Renal pelvis (tissue), 1 donor: ENCODE measurements at regions not wholly inside any gene's neighbourhood (a gene's known extent, or its start where the extent isn't known, plus 50 kb on each side); places are given as distances from the start of the nearest gene placed in this dataset.
"Not testable (repeated sequence)": the region's sequence is repeated elsewhere in the genome, so short reads cannot be mapped to it uniquely, and the experiment has no call there.

ENCODE experiments used
- DNase-seq: peaks from one replicate; pipeline ENCODE4 v3.0.0-alpha.2; 2013

- DNase-seq: no peak
Measured at GRCh38 chr2:103167599-103167998, 405.8 kb downstream of the TMEM182 start.

- no peak for DNase-seq
Measured at GRCh38 chr2:103169861-103170260, 408.0 kb downstream of the TMEM182 start.

- no peak for DNase-seq
Measured at GRCh38 chr2:103172821-103173220, 411.0 kb downstream of the TMEM182 start.

GRCh38 chr2:103174711-103175110, 412.9 kb downstream of the TMEM182 start:
- no peak for DNase-seq

GRCh38 chr2:103176294-103176915, 414.6 kb downstream of the TMEM182 start:
- DNase-seq: no peak

- no peak for DNase-seq
Measured at GRCh38 chr2:103179798-103180197, 418.0 kb downstream of the TMEM182 start.

- DNase-seq: no peak
Measured at GRCh38 chr2:103183061-103183460, 421.2 kb downstream of the TMEM182 start.

GRCh38 chr2:103196802-103197201, 435.0 kb downstream of the TMEM182 start:
- no peak for DNase-seq

GRCh38 chr2:103200774-103201173, 438.9 kb downstream of the TMEM182 start:
- not testable (repeated sequence) for DNase-seq

- DNase-seq: no peak
Measured at GRCh38 chr2:103208916-103209315, 447.1 kb downstream of the TMEM182 start.

GRCh38 chr2:103213028-103213542, 451.3 kb downstream of the TMEM182 start:
- no peak for DNase-seq

GRCh38 chr2:103218516-103218915, 456.7 kb downstream of the TMEM182 start:
- DNase-seq: no peak

- no peak for DNase-seq
Measured at GRCh38 chr2:103219398-103219797, 457.6 kb downstream of the TMEM182 start.

GRCh38 chr2:103222969-103223368, 461.1 kb downstream of the TMEM182 start:
- no peak for DNase-seq

GRCh38 chr2:103230796-103231195, 469.0 kb downstream of the TMEM182 start:
- DNase-seq: no peak

GRCh38 chr2:103232865-103233264, 471.0 kb downstream of the TMEM182 start:
- DNase-seq: no peak

- no peak for DNase-seq
Measured at GRCh38 chr2:103233691-103234090, 471.9 kb downstream of the TMEM182 start.

- DNase-seq: no peak
Measured at GRCh38 chr2:103235283-103235682, 473.5 kb downstream of the TMEM182 start.

- no peak for DNase-seq
Measured at GRCh38 chr2:103249462-103249861, 487.6 kb downstream of the TMEM182 start.

GRCh38 chr2:103252781-103253180, 490.9 kb downstream of the TMEM182 start:
- no peak for DNase-seq

- DNase-seq: no peak
Measured at GRCh38 chr2:103254611-103255010, 492.8 kb downstream of the TMEM182 start.

- no peak for DNase-seq
Measured at GRCh38 chr2:103264058-103264768, 502.4 kb downstream of the TMEM182 start.

GRCh38 chr2:103265521-103265920, 503.7 kb downstream of the TMEM182 start:
- no peak for DNase-seq
